HCT116 (cell line): ENCODE measurements at regions not wholly inside any gene's neighbourhood (a gene's known extent, or its start where the extent isn't known, plus 50 kb on each side); places are given as distances from the start of the nearest gene placed in this dataset.

Experiments
- ATAC-seq: fragments of 200-7000 bp; cut with Tn5 transposase; 2 replicates; pipeline ENCODE4 v1.9.1; 2020; ENCODE audit warnings: mild to moderate bottlenecking, moderate library complexity
- BruUV-seq: library from RNA; stranded (reverse); fragments of 400-500 nt; replicated peaks from 2 replicates; lab custom pipeline; 2021; lab: Mats Ljungman, UMichigan
- CTCF ChIA-PET: fragments of 300-600 bp; sonication (Branson Sonifier 250); formaldehyde crosslinking; loops from one replicate; lab custom pipeline; 2021; ENCODE audit warnings: antibody characterized with exemption; lab: Charles Lee
- POLR2A ChIA-PET: fragments of 300-600, 350-600 bp; sonication (Branson Sonifier 250); formaldehyde crosslinking; loops from one replicate; lab custom pipeline; 2021; ENCODE audit warnings: antibody characterized with exemption; lab: Charles Lee
- RAD21 ChIA-PET, 2 experiments: fragments of 300-600 bp; sonication (Branson Sonifier 250); formaldehyde crosslinking; loops; one replicate each; lab custom pipeline; 2023; ENCODE audit warnings: low total read pairs in 2 of 2; ENCODE audit not compliant: uncharacterized antibody in 2 of 2, unreplicated experiment in 2 of 2, low non-redundant PET in 1 of 2; lab: Charles Lee
- DNase-seq: peaks from one replicate; pipeline ENCODE4 v3.0.0-alpha.2; 2010; ENCODE audit warnings: low read depth, low spot score
- H2AFZ ChIP-seq: fragments of 200-600 bp; shearing (Covaris generic), sonication (generic); 2 replicates; pipeline ENCODE4 v1.6.1; 2017; ENCODE audit warnings: low read depth, mixed run types, mixed read lengths, antibody characterized with exemption, low read length; ENCODE audit not compliant: poor library complexity, severe bottlenecking
- H3K27ac ChIP-seq: 2 replicates; pipeline ENCODE4 v1.5.1; 2012; ENCODE audit warnings: low read depth, low read length
- H3K27me3 ChIP-seq: fragments of 200-600 bp; sonication (generic); 2 replicates; pipeline ENCODE4 v1.6.1; 2016; ENCODE audit warnings: mixed run types, low read length, mixed read lengths; ENCODE audit not compliant: insufficient read depth
- H3K36me3 ChIP-seq, 2 experiments: fragments of 200-500 bp in 1 of 2; fragments of 200-600 bp in 1 of 2; sonication (Bioruptor generic) in 1 of 2; sonication (generic) in 1 of 2; 2 replicates each; pipeline versions ENCODE4 v1.5.1 to v1.6.1; 2014 to 2016; ENCODE audit warnings: low read length in 2 of 2, inconsistent platforms in 1 of 2, mixed read lengths in 1 of 2, mixed run types in 1 of 2; ENCODE audit not compliant: insufficient read depth in 2 of 2, control insufficient read depth in 1 of 2
- H3K4me1 ChIP-seq, 2 experiments: fragments of 200-600 bp in 1 of 2; sonication (generic) in 1 of 2; 2 replicates each; pipeline versions ENCODE4 v1.5.1 to v1.6.1; 2012 to 2017; ENCODE audit warnings: low read length in 2 of 2, inconsistent platforms in 1 of 2, mild to moderate bottlenecking in 1 of 2, mixed read lengths in 1 of 2, mixed run types in 1 of 2, moderate library complexity in 1 of 2; ENCODE audit not compliant: insufficient read depth in 2 of 2, control insufficient read depth in 1 of 2
- H3K4me2 ChIP-seq: fragments of 200-600 bp; sonication (generic); 2 replicates; pipeline ENCODE4 v1.6.1; 2017; ENCODE audit warnings: mixed run types, low read length, mixed read lengths
- H3K4me3 ChIP-seq, 2 experiments: fragments of 200-600 bp in 1 of 2; sonication (generic) in 1 of 2; replicated peaks in 1 of 2; 2 replicates each; pipeline ENCODE4 v1.5.1; 2011 to 2016; ENCODE audit warnings: low read length in 2 of 2, control low read depth in 1 of 2, low read depth in 1 of 2, mild to moderate bottlenecking in 1 of 2, mixed read lengths in 1 of 2, mixed run types in 1 of 2
- H3K79me2 ChIP-seq: fragments of 200-600 bp; sonication (generic); 2 replicates; pipeline ENCODE4 v1.6.1; 2017; ENCODE audit warnings: mild to moderate bottlenecking, mixed run types, low read length, moderate library complexity, mixed read lengths; ENCODE audit not compliant: insufficient read depth
- H3K9ac ChIP-seq: fragments of 200-600 bp; sonication (generic); 2 replicates; pipeline ENCODE4 v1.6.1; 2016; ENCODE audit warnings: low read length, mixed read lengths
- H3K9me2 ChIP-seq: fragments of 200-600 bp; sonication (generic), shearing (Covaris generic); 2 replicates; pipeline ENCODE4 v1.6.1; 2017; ENCODE audit warnings: mixed run types, mild to moderate bottlenecking, moderate library complexity; ENCODE audit not compliant: insufficient read depth
- H3K9me3 ChIP-seq, 2 experiments: fragments of 200-500 bp in 1 of 2; fragments of 200-600 bp in 1 of 2; sonication (Bioruptor generic) in 1 of 2; sonication (generic) in 1 of 2; 2 replicates each; pipeline ENCODE4 v1.6.1; 2014 to 2017; ENCODE audit warnings: low read length in 2 of 2, mixed read lengths in 2 of 2, inconsistent platforms in 1 of 2, low read depth in 1 of 2, mild to moderate bottlenecking in 1 of 2, mixed run types in 1 of 2, moderate library complexity in 1 of 2; ENCODE audit not compliant: control insufficient read depth in 1 of 2, insufficient read depth in 1 of 2
- H4K20me1 ChIP-seq: fragments of 200-600 bp; sonication (generic), shearing (Covaris generic); 2 replicates; pipeline ENCODE4 v1.6.1; 2017; ENCODE audit warnings: mixed run types, mild to moderate bottlenecking, moderate library complexity; ENCODE audit not compliant: insufficient read depth
- CBX3 ChIP-seq: IDR thresholded peaks from 2 replicates; pipeline ENCODE4 v1.6.1; 2012; ENCODE audit warnings: low read depth
- EZH2 ChIP-seq: fragments of 200-600 bp; sonication (generic); IDR thresholded peaks from 2 replicates; pipeline ENCODE4 v1.6.1; 2017; ENCODE audit warnings: antibody characterized with exemption, mixed run types
- FOSL1 ChIP-seq: IDR thresholded peaks from 2 replicates; pipeline ENCODE4 v1.6.1; 2012; ENCODE audit warnings: low read depth
- POLR2A ChIP-seq: IDR thresholded peaks from 2 replicates; pipeline ENCODE4 v1.7.0; 2011; ENCODE audit warnings: borderline replicate concordance; ENCODE audit not compliant: insufficient read depth, insufficient read length; ENCODE audit errors: extremely low read depth
- POLR2AphosphoS5 ChIP-seq: IDR thresholded peaks from 2 replicates; pipeline ENCODE4 v1.6.1; 2011; ENCODE audit warnings: mild to moderate bottlenecking, low read depth, low read length, moderate library complexity
- RAD21 ChIP-seq: IDR thresholded peaks from 2 replicates; pipeline ENCODE4 v1.6.1; 2012; ENCODE audit warnings: low read depth, mild to moderate bottlenecking
- SIN3A ChIP-seq: IDR thresholded peaks from 2 replicates; pipeline ENCODE4 v1.6.1; 2012; ENCODE audit warnings: low read depth
- YY1 ChIP-seq: IDR thresholded peaks from 2 replicates; pipeline ENCODE4 v1.6.1; 2011; ENCODE audit warnings: low read length, low read depth, moderate library complexity, mild to moderate bottlenecking; ENCODE audit not compliant: insufficient replicate concordance; ENCODE audit errors: extremely low read depth
- ZFX ChIP-seq: fragments of 450-650 bp; IDR thresholded peaks from 2 replicates; pipeline ENCODE4 v1.6.1; 2017
- intact Hi-C: fragments of 100-400 bp; cut with micrococcal nuclease; formaldehyde crosslinking; loops from 2 replicates; pipeline ENCODE4 v1.10.0; 2022
- TF ChIP-seq, protein P1 (sequence below): IDR thresholded peaks from 2 replicates; pipeline ENCODE4 v1.6.1; 2011; ENCODE audit warnings: mild to moderate bottlenecking, low read length, moderate library complexity; ENCODE audit not compliant: insufficient replicate concordance; ENCODE audit errors: extremely low read depth
- TF ChIP-seq, protein P2 (sequence below): IDR thresholded peaks from 2 replicates; pipeline ENCODE4 v1.6.1; 2012; ENCODE audit warnings: low read depth

GRCh38 chr3:1953536-1953935 is 145.1 kb upstream of the CNTN4 start:
- no peaks in the 10 kb centered on the region for H3K36me3 ChIP-seq
- no peaks in the 10 kb centered on the region for H3K79me2 ChIP-seq
- H3K4me3 ChIP-seq: no peak overlapping the region
- no peaks in the 10 kb centered on the region for H3K4me1 ChIP-seq
- no peak for TF ChIP-seq SIN3A
- TF ChIP-seq YY1: no peak
- TF ChIP-seq ZFX: no peak
- TF ChIP-seq EZH2: no peak
- TF ChIP-seq, protein P1, sequence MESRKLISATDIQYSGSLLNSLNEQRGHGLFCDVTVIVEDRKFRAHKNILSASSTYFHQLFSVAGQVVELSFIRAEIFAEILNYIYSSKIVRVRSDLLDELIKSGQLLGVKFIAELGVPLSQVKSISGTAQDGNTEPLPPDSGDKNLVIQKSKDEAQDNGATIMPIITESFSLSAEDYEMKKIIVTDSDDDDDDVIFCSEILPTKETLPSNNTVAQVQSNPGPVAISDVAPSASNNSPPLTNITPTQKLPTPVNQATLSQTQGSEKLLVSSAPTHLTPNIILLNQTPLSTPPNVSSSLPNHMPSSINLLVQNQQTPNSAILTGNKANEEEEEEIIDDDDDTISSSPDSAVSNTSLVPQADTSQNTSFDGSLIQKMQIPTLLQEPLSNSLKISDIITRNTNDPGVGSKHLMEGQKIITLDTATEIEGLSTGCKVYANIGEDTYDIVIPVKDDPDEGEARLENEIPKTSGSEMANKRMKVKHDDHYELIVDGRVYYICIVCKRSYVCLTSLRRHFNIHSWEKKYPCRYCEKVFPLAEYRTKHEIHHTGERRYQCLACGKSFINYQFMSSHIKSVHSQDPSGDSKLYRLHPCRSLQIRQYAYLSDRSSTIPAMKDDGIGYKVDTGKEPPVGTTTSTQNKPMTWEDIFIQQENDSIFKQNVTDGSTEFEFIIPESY: no peak
- TF ChIP-seq, all 23 proteins: peak for 0
- H3K9me2 ChIP-seq: no peaks in the 10 kb centered on the region
- CTCF ChIA-PET: no interaction called here
- RAD21 ChIA-PET: no interaction called here
- H3K9me3 ChIP-seq: peaks cover 5 to 20% of the 10 kb centered on the region in 2 experiments; a peak in 3 of 4 replicates
- no peak overlapping the region for H3K27ac ChIP-seq
- no peaks in the 10 kb centered on the region for H3K27me3 ChIP-seq
- H2AFZ ChIP-seq: no peak overlapping the region
- POLR2A ChIA-PET: no interaction called here
- no peak overlapping the region for H3K9ac ChIP-seq
- no peaks in the 10 kb centered on the region for H4K20me1 ChIP-seq
- no TSS peak for BruUV-seq
- H3K4me2 ChIP-seq: no peak overlapping the region
- intact Hi-C loops: no loop called here
- DNase-seq (no peak), ATAC-seq (no peak)

DNA sequence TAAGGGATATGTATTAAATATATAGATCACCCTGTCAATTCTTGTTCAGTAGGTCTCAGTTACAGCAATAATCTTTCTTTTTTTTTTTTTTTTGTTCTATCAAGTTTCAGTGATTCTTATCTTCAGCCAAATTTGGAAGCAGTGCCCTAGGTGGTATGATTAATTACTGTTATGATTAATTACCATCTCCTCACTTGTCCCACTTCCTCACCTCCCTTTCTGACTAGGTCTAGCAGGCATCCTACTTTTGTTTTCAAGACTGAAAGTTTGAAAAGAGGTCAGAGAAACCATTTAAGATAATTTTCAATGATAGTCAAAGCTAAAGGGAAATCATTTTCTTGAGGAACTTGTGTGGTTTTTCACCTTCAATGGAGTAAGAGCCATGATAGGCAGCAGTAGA is 144.0 kb upstream of the CNTN4 start:
- H3K9ac ChIP-seq: no peak overlapping the region
- TF ChIP-seq RAD21 (no peak), POLR2AphosphoS5 (no peak), FOSL1 (no peak), CBX3 (no peak), POLR2A (no peak)
- TF ChIP-seq, protein P2, sequence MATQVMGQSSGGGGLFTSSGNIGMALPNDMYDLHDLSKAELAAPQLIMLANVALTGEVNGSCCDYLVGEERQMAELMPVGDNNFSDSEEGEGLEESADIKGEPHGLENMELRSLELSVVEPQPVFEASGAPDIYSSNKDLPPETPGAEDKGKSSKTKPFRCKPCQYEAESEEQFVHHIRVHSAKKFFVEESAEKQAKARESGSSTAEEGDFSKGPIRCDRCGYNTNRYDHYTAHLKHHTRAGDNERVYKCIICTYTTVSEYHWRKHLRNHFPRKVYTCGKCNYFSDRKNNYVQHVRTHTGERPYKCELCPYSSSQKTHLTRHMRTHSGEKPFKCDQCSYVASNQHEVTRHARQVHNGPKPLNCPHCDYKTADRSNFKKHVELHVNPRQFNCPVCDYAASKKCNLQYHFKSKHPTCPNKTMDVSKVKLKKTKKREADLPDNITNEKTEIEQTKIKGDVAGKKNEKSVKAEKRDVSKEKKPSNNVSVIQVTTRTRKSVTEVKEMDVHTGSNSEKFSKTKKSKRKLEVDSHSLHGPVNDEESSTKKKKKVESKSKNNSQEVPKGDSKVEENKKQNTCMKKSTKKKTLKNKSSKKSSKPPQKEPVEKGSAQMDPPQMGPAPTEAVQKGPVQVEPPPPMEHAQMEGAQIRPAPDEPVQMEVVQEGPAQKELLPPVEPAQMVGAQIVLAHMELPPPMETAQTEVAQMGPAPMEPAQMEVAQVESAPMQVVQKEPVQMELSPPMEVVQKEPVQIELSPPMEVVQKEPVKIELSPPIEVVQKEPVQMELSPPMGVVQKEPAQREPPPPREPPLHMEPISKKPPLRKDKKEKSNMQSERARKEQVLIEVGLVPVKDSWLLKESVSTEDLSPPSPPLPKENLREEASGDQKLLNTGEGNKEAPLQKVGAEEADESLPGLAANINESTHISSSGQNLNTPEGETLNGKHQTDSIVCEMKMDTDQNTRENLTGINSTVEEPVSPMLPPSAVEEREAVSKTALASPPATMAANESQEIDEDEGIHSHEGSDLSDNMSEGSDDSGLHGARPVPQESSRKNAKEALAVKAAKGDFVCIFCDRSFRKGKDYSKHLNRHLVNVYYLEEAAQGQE: no peak
- TF ChIP-seq, all 23 proteins: peak for 0
- ChIA-PET CTCF (no interaction called here), POLR2A (no interaction called here), RAD21 (no interaction called here)
- no peak overlapping the region for H2AFZ ChIP-seq
- intact Hi-C loops: no loop called here
- DNase-seq: no peak
- H3K9me3 ChIP-seq: peaks cover 5 to 25% of the 10 kb centered on the region in 2 experiments; a peak in 3 of 4 replicates
- no peaks in the 10 kb centered on the region for H4K20me1 ChIP-seq
- H3K4me1 ChIP-seq: no peaks in the 10 kb centered on the region
- H3K79me2 ChIP-seq: no peaks in the 10 kb centered on the region
- no peak overlapping the region for H3K4me3 ChIP-seq
- BruUV-seq: no TSS peak
- no peaks in the 10 kb centered on the region for H3K27me3 ChIP-seq
- no peaks in the 10 kb centered on the region for H3K36me3 ChIP-seq
- no peak overlapping the region for H3K27ac ChIP-seq
- no peak for ATAC-seq
- no peak overlapping the region for H3K4me2 ChIP-seq
- no peaks in the 10 kb centered on the region for H3K9me2 ChIP-seq
